ENCODE measurements at regions not wholly inside any gene's neighbourhood (a gene's known extent, or its start where the extent isn't known, plus 50 kb on each side); places are given as distances from the start of the nearest gene placed in this dataset.

DNA sequence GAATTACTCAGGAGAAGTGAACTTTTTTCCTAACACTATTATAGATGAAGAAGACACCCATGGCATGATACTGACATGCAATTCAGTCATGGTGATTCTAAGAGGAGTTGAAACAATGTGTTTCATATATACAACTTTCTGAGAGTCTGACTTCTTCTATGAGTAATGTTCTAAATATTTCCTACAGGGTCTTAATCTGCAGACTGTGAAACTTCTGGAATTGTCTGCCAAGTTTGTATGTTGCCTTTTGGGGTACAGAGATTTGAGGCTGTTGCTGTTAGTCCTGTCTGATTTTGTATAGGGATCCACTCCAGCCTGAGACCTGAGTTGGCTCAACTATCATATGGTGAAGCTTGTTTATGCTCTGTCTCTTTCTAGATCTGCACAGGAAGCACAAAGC is 160.6 kb upstream of the GATB start:
- DNase-seq (ENCODE audit: low read depth in 4 of 4, low spot score in 3 of 4) = no peak

DNA sequence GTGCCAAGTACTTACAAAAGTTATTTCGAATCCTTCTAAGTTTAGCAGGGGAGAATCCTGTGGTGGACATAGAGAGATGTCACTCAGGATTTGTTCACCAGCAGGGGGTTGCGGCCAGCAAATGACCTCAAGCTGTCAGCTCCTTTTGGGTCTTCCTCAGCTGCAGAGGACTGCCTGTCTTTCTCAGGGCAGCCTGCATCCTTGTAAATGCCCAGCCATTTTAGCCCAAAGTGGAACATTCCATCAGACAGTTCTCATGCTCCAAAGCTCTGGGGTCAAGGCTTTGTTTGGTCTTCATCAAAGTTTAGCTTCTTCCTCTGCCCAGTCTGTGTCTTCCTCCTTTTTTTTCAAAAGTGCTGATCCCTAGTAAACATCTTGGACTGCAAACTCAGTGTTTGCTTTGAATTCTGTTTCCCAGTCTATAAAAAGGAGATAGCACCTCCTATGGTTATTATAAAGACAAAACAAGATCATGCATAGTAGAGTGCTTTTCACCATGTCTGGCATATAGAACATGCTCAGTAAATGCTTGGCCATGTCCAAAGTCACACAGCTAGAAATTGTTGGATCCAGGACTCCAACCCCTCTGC is 156.4 kb upstream of the GATB start:
- DNase-seq (ENCODE audit: low read depth in 4 of 4, low spot score in 3 of 4) = no peak

DNA sequence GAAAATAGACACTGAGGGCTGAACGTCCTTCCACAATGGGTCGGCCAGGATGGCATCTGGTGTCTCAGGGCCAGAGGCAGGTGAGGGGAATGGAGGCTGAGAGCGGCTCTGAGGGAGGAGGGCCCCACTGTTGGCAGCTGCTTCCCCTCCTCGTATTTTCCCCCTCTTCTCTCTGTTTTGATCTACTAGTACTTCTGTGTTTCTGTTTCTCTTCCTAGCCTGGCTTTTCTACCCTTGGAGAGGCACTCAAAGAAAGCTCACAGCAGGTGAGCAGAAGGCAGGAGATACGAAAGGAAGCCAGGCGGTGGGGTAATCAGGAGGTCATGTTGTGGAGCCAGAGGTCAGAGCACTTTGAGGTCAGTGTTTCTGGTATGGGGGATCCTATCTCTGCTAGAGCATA is 151.8 kb upstream of the GATB start:
- no peak for DNase-seq (ENCODE audit: low read depth in 4 of 4, low spot score in 3 of 4)

GRCh38 chr4:151911970-151912369 is 151.2 kb upstream of the GATB start:
- DNase-seq (ENCODE audit: low read depth in 4 of 4, low spot score in 3 of 4) = no peak

DNA sequence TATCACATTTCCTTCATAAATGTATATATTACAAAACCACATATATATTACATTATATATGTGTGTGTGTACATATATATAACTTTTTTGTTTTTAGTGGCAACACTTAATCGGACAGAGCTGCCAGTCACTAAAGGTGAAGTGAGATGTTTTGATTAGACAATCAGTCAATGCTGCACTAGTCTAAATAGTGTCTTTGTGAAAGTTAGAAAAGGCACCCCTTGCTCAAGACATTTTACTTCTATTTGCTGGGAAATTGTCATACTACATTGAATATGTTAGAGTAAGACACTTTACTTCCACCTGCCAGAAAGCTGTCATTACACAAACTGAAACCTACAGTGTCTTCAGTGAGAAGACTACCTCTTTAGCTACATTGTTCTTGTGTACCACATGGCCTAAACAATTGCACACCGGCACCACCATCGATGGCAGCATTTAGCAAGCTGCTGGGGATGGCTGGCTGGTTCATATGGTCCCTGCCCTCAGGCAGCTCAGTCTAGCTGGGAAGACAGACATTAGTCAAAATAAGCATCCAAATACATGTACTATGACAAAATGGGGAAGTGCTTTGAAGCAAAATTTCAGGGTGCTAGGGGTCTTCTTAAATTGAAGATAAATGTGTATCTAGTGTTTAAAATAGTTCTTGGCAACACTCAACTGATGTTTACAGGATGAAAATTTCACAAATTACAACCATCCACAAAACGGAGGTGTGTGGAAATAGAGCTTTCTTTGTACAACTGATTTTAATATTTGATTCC is 148.1 kb upstream of the GATB start:
- no peak for DNase-seq (ENCODE audit: low read depth in 4 of 4, low spot score in 3 of 4)

DNA sequence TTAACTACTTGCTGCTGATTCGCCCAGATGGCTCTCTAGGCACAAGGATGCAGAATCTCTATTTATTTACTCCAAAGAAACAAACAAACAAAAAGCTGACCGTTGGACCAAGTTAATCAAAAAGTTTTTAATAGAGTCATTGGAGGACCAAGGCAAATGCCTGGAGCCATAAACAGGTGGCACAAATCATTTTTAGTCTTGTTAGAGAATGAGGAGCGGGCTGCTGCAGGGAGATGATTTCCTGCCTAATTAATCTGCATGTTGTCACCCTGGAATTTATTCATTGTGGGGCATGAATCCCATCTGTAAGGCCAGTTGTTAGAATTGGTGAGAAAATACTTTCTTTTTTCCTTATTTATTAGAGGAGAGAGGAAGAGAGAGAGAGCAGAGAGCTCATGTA is 147.4 kb upstream of the GATB start:
- no peak for DNase-seq (ENCODE audit: low read depth in 4 of 4, low spot score in 3 of 4)

DNA sequence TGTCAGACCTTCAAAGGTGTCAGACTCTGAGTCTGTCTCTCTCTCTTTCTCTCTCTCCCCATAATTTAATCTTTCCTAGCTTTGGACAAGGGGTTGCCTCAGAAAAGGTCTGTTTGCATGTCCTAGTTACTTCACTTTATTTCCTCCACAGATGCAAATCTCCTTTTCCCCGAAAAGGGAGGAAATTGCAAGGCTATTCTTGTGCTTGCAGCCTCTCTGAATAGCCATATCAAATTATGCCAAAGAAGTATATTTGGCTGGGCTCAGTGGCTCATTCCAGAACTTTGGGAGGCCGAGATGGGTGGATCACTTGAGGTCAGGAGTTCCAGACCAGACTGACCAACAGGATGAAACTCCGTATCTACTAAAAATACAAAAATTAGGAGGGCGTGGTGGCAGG is 145.6 kb upstream of the GATB start:
- no peak for DNase-seq (ENCODE audit: low read depth in 4 of 4, low spot score in 3 of 4)

GRCh38 chr4:151905197-151905596 is 144.4 kb upstream of the GATB start:
- DNase-seq (ENCODE audit: low read depth in 4 of 4, low spot score in 3 of 4) = no peak

DNA sequence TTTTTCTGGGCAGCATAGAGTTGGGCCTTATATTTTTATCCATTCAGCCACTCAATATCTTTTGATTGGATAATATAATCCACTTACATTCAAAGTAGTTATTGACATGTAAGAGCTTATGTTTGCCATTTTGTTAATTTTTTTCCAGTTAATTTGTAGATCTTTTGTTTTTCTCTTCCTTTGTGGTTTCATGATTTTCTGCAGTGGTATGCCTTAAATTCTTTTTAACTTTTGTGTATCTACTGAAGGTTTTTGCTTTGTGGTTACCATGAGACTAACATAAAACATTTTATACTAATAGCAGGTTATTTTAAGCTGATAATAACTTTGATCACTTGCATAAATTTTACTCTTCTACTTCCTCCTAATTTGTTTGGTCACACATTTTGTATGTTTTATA is 140.8 kb upstream of the GATB start:
- DNase-seq (ENCODE audit: low read depth in 4 of 4, low spot score in 3 of 4) = no peak

DNA sequence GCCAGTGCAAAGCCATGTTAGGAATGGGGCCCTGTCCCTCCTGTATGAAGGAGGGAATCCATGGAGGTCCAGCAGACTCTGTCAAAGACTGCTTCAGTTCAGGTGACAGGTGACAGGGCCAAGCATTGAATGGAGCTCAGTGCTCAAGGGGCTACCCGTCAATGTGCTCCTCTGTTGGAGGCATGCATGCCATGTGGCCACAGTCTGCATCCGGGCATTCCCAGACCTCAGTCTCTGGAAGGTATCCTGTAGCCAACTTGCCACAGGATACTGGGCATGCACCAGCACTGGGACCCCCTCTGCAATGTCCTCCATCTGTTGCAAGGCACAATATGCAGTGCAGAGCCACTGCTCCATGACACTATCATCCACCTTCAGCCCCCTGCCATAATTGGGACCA is 136.1 kb upstream of the GATB start:
- no peak for DNase-seq (ENCODE audit: low read depth in 4 of 4, low spot score in 3 of 4)

DNA sequence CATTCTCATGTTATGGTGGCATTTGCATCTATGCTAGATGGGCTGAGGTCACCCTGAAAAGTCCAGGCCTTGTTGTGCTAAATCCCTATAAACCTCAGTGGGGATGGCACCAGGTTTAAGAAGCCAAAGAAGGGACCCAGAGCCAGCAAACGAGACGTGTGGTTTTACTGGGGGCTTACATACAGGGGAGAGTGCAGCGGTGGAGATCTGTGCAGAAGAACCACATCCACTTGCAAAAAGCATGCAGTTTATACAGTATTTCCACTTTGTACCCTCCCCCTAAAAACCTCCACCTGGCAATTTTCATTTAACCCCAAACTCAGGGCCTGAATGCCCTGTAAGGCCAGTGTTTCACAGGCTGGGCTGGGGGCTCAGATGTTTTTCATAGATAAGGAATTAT is 134.9 kb upstream of the GATB start:
- DNase-seq (ENCODE audit: low read depth in 4 of 4, low spot score in 3 of 4) = no peak

DNA sequence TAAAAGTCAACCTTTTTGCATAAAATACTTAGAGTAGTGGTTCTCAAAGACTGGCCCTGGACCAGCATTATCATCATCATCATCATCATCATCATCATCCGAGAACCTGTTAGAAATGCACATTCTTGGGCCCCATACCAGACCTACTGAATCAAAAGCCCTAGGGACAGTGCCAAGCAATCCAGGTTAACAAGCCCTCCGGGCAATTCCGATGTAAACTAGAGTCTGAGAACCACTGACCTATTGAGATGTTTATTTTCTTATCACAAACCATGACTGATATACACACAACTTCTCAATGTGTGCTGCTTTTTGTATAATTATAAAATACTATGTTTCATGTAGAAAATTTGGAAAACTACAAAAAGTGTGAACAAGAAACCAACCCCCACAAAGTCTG is 133.4 kb upstream of the GATB start:
- no peak for DNase-seq (ENCODE audit: low read depth in 4 of 4, low spot score in 3 of 4)

DNA sequence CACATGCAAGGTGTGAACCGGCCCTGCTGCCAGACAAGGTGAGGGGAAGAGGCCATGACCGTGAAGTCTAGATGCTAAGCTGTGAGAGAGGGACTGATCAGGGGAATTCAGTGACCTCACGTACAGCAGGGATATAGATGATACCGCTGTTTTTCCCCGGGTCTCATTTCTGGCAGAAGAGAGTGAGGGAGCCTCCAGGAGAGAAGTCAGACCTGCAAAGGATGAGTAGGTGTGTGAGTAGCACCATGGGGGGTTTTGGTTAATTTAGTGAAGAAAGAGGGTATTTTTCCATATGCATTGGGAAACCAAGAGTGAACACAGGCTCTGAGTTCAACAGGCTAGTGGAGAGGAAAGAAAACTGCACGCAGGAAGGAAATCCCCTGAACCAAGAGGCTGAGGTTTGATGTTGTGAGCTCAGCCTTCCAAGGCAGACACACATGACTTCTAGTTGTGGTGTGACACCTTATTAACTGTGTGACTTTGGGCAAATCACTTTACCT is 127.6 kb upstream of the GATB start:
- no peak for DNase-seq (ENCODE audit: low read depth in 4 of 4, low spot score in 3 of 4)

- no peak for DNase-seq (ENCODE audit: low read depth in 4 of 4, low spot score in 3 of 4)
Measured at GRCh38 chr4:151887816-151888180, 127.0 kb upstream of the GATB start.

DNA sequence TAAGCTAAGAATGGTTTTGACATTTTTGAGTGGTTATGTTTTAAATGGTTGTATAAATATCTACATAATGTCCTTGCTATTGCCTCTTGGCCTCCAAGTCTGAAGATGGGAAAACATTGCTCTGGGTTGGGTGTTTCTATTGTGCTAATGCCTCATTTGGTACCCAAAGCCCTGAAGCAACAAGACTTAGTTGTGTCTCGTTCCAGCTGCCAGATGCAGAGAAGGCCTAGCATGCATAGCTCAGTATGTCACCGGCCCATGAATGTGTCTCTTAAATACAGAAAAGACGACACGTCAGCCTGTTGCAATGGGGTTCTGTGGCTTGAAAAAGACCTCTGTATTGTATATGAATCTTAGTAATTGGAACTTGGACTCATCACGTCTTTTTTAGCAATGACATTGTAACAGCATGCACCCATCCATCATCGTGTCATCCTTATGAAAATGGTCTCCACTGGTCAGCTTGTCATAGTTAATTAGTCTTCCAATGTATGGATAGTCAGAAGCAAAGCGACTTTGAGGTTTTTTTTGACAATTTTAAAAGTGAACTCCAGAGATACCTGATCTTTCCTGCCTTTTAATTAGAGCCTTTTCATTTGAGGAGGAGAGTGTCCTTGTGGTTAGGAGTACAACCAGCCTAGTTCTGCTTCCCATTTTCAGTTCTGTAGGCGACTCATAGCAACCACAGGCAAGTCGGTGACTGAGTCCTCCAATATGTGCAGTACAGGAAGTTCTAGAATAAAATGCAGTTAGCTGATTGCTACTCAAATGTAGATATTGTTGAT is 126.4 kb upstream of the GATB start:
- DNase-seq (ENCODE audit: low read depth in 4 of 4, low spot score in 3 of 4) = no peak

DNA sequence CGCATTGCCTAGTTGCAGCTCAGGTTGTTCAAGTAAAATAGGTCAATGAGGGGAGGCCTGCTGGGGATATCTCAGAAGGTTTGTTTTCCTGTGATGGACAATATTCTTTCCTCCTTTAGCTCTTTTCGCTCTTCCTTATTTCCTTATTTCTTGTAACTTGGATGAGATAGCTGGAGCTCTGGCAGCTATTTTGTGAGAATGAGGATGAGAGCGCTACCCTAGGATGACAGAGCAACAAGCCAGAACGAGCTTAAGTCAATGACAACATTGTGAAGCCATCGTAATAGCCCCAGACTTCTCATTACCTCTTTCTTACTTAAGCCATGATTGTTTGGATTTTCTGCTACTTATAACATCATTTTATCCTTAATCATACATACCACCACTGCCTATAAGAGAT is 124.3 kb upstream of the GATB start:
- no peak for DNase-seq (ENCODE audit: low read depth in 4 of 4, low spot score in 3 of 4)

DNA sequence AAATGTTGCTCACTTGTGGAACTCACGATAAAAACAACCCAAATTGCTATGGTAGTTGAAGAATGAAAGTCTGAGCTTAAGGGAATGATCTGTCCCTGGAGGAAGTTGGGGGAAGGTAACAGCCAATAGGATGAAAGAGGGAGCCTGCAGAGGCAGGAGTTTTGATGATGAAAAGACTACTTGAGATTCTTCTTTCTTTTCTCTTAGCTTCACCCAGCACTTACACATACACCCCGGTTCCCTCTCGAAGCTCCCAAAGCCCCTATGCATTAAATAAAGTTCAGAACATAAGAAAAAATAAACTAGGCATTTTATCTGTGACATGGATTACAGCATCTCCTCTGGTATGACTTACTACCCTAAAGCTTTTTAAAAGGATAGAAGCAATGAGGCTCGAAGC is 122.9 kb upstream of the GATB start:
- DNase-seq (ENCODE audit: low read depth in 4 of 4, low spot score in 3 of 4) = no peak

GRCh38 chr4:151882072-151882803 is 121.4 kb upstream of the GATB start:
- DNase-seq (ENCODE audit: low read depth in 4 of 4, low spot score in 3 of 4) = no peak

DNA sequence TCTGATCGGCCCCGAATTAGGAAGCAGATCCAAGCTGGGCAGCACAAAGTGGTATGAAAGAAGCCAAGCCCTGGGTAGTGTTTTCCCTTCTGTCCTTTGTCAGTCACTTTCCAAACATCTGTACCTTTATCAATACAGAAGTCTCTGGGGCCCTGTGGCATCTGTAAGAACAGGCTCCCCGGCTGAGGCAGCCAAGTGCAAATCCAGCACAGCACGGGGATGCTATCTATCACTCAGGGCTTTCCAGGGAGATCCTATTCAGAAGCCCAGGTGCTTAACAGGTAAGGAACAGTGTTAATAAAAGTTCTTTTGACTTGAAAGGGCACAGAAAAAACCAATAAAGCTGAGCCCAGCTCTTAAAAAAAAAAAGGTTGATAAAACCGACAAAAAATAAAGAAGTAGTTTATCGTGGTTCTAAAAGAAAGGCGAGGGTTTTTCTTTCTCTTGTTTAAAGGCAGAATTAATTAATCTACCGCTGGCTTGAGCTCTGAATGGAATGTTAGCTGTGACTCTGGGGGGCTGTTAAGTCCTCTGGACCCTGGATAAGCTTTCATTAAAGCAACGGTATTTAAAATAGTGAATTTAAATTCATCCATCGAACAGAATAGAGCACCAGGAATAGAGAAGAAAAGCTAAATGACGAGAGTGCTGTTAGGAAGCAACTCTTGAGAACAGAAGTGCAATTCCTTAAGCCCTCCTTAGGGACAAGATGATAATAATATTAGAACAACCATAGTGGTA is 119.1 kb upstream of the GATB start:
- DNase-seq (ENCODE audit: low read depth in 4 of 4, low spot score in 3 of 4) = no peak

- no peak for DNase-seq (ENCODE audit: low read depth in 4 of 4, low spot score in 3 of 4)
Measured at GRCh38 chr4:151876381-151876988, 115.7 kb upstream of the GATB start.

Data from left renal pelvis (tissue), 4 donors.